ENCODE measurements at regions not wholly inside any gene's neighbourhood (a gene's known extent, or its start where the extent isn't known, plus 50 kb on each side); places are given as distances from the start of the nearest gene placed in this dataset.

DNA sequence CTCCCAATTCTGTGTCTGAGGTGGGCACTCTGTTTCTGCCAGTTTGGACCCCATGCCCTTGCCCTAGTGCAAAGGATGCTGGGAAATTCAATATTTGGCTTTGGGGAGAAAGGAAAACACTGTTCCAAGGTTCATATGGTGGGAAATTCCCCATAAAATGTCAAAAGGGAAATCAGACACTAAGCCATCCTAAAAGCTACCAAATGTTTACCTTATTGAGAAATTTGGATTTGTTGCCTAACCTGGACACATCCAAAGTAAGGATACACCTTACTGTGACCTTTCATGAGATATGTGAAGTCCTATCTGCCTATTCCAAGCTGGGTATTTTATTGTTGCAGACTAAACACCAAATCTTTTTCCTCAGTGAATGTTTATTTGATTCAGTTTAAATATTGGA, 109.1 kb downstream of the CYP26A1 start:
- Histone ChIP-seq H3K4me1 (ENCODE audit: insufficient read depth, low read length, poor library complexity, severe bottlenecking) (no peaks in the 10 kb centered on the region), H4K20me1 (ENCODE audit: insufficient read depth, low read length, poor library complexity, severe bottlenecking) (no peaks in the 10 kb centered on the region), H3K79me2 (ENCODE audit: insufficient read depth, low read length) (no peaks in the 10 kb centered on the region), H3K9me3 (ENCODE audit: insufficient read depth, low read depth, low read length) (no peaks in the 10 kb centered on the region), H3K9me2 (replicated peaks; ENCODE audit: low read depth, low read length) (no peaks in the 10 kb centered on the region), H3K4me3 (ENCODE audit: low read length, poor library complexity, severe bottlenecking) (no peak overlapping the region), H3K4me2 (ENCODE audit: low read depth, low read length, poor library complexity, severe bottlenecking) (no peak overlapping the region), H3K27me3 (ENCODE audit: insufficient read depth, low read length, poor library complexity, severe bottlenecking) (no peaks in the 10 kb centered on the region), H3F3A (ENCODE audit: low read depth) (no peaks in the 10 kb centered on the region), H3K9ac (ENCODE audit: low read depth, low read length, poor library complexity, severe bottlenecking) (no peak overlapping the region), H2AFZ (ENCODE audit: low read length) (no peak overlapping the region), H3K36me3 (ENCODE audit: insufficient read depth, low read length) (no peaks in the 10 kb centered on the region)
- TF ChIP-seq CTCF (conservative IDR thresholded peaks at IDR 0.05; ENCODE audit: low read length) (no peak), EZH2phosphoT487 (IDR thresholded peaks at IDR 0.05; ENCODE audit: borderline replicate concordance) (no peak)

GRCh38 chr10:93186653-93187052, 113.0 kb downstream of the CYP26A1 start:
- H3K4me3 ChIP-seq (ENCODE audit: low read length, poor library complexity, severe bottlenecking): no peak overlapping the region
- no peak overlapping the region for H3K9ac ChIP-seq (ENCODE audit: low read depth, low read length, poor library complexity, severe bottlenecking)
- TF ChIP-seq CTCF (conservative IDR thresholded peaks at IDR 0.05; ENCODE audit: low read length): no peak
- TF ChIP-seq EZH2phosphoT487 (IDR thresholded peaks at IDR 0.05; ENCODE audit: borderline replicate concordance): no peak
- no peaks in the 10 kb centered on the region for H3F3A ChIP-seq (ENCODE audit: low read depth)
- H3K9me2 ChIP-seq (replicated peaks; ENCODE audit: low read depth, low read length): no peaks in the 10 kb centered on the region
- H3K27me3 ChIP-seq (ENCODE audit: insufficient read depth, low read length, poor library complexity, severe bottlenecking): no peaks in the 10 kb centered on the region
- H3K36me3 ChIP-seq (ENCODE audit: insufficient read depth, low read length): no peaks in the 10 kb centered on the region
- H4K20me1 ChIP-seq (ENCODE audit: insufficient read depth, low read length, poor library complexity, severe bottlenecking): no peaks in the 10 kb centered on the region
- no peaks in the 10 kb centered on the region for H3K9me3 ChIP-seq (ENCODE audit: insufficient read depth, low read depth, low read length)
- no peak overlapping the region for H3K4me2 ChIP-seq (ENCODE audit: low read depth, low read length, poor library complexity, severe bottlenecking)
- no peak overlapping the region for H2AFZ ChIP-seq (ENCODE audit: low read length)
- H3K79me2 ChIP-seq (ENCODE audit: insufficient read depth, low read length): no peaks in the 10 kb centered on the region
- H3K4me1 ChIP-seq (ENCODE audit: insufficient read depth, low read length, poor library complexity, severe bottlenecking): peaks cover 7% of the 10 kb centered on the region

GRCh38 chr10:93189944-93190343, 116.3 kb downstream of the CYP26A1 start:
- no peaks in the 10 kb centered on the region for H3F3A ChIP-seq (ENCODE audit: low read depth)

More at GRCh38 chr10:93189944-93190343, 116.3 kb downstream of the CYP26A1 start:
- H3K4me2 ChIP-seq (ENCODE audit: low read depth, low read length, poor library complexity, severe bottlenecking): no peak overlapping the region
- H4K20me1 ChIP-seq (ENCODE audit: insufficient read depth, low read length, poor library complexity, severe bottlenecking): no peaks in the 10 kb centered on the region
- H3K27me3 ChIP-seq (ENCODE audit: insufficient read depth, low read length, poor library complexity, severe bottlenecking): no peaks in the 10 kb centered on the region
- no peak overlapping the region for H2AFZ ChIP-seq (ENCODE audit: low read length)
- no peaks in the 10 kb centered on the region for H3K9me2 ChIP-seq (replicated peaks; ENCODE audit: low read depth, low read length)
- H3K9ac ChIP-seq (ENCODE audit: low read depth, low read length, poor library complexity, severe bottlenecking): no peak overlapping the region
- H3K9me3 ChIP-seq (ENCODE audit: insufficient read depth, low read depth, low read length): no peaks in the 10 kb centered on the region
- no peaks in the 10 kb centered on the region for H3K36me3 ChIP-seq (ENCODE audit: insufficient read depth, low read length)
- no peak for TF ChIP-seq EZH2phosphoT487 (IDR thresholded peaks at IDR 0.05; ENCODE audit: borderline replicate concordance)
- TF ChIP-seq CTCF (conservative IDR thresholded peaks at IDR 0.05; ENCODE audit: low read length): no peak
- no peaks in the 10 kb centered on the region for H3K79me2 ChIP-seq (ENCODE audit: insufficient read depth, low read length)
- H3K4me1 ChIP-seq (ENCODE audit: insufficient read depth, low read length, poor library complexity, severe bottlenecking): peaks cover 7% of the 10 kb centered on the region
- no peak overlapping the region for H3K4me3 ChIP-seq (ENCODE audit: low read length, poor library complexity, severe bottlenecking)
